ENCODE measurements at regions not wholly inside any gene's neighbourhood (a gene's known extent, or its start where the extent isn't known, plus 50 kb on each side); places are given as distances from the start of the nearest gene placed in this dataset.

DNA sequence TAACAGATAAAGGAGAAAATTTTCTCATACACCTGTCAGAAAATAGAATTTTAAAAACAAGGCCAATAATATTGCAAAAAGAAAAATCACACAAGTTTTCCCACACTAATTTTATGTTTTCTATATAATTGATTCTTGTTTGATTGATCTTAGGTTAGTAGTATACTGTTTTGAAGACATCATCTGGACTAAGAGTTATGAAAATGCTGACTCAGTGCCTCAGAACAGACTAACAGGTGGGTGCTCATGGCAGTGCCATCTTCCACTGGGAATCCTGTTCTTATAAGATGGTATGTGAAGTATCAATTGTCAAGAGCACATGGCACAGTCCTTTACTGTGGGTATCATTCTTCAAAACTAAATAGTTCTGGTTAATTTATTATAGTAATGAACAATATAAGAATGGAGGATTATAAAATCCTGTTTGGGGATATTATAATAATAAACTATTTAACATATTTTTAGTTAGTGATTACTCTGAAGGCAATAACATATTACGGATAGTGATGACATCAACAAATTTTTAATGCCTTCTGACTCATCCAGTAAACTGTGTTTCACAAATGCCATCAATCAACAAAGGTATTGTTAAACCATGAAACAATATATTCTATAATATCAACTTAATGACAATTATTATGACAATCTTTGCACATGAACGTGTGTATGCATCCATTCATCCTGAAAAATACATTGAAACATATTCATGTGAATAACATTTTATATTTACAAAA, 384.6 kb upstream of the KHDRBS2 start:
- no peak for DNase-seq (ENCODE audit: low read depth)

DNA sequence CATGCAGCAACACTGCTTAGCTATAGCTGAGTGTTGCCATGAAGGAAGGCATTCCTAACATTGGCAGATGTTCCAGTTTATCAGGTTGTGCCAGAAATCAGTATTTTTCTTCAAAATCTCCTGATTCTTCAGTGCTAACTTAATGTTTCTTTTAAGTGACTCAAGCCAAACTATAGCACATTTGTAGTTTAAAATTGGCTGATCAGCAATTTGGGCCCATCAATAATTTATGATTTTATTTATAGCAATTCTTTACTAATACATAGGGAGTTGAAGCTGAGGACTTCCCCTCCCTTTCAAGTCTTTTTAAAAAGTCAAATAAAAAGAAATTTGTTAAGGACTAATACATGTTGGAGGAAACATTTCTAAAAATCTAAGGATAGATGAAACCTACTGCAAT, 383.8 kb upstream of the KHDRBS2 start:
- no peak for DNase-seq (ENCODE audit: low read depth)

DNA sequence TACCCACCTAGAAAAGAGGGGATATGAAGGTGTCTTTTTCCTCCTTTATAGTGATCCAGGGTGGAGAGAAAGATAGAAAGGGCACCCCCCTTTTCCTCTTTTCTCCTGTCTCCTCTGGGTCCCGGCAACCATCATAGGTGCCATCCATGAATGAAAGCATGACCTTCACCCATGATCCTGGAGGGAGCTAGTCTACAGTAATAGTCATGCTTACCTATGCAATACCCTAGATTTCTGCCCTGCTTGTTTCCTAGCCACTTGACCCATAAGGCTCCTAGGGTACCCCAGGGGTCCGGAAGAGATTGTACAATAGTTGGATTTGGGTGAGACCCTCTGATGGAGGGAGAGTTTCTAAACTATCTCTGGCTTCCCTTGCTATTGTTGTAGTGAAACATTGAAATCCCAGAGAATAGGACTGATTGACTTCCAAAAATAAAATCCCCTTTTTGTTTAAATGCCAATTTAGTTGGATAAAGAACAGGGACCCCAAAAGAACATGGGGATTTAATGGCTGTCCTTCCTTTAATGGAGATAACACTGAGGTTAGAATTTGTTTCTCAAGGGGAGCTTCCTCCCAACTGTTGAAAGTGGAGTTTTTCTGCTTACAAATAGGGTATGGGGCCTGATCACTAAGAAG, 366.8 kb upstream of the KHDRBS2 start:
- DNase-seq (ENCODE audit: low read depth), result peak; percentile 4

DNA sequence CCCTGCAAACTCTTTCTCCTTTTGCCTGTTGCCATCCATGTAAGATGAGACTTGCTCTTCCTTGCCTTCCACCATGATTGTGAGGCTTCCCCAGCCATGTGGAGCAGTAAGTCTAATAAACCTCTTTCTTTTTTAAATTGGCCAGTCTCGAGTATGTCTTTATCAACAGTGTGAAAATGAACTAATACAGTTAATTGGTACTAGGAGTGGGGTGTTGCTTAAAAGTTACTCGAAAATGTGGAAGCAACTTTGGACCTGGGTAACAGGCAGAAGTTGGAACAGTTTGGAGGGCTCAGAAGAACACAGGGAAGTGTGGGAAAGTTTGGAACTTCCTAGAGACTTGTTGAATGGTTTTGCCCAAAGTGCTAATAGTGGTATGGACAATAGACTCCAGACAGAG, 359.2 kb upstream of the KHDRBS2 start:
- DNase-seq (ENCODE audit: low read depth), result no peak

DNA sequence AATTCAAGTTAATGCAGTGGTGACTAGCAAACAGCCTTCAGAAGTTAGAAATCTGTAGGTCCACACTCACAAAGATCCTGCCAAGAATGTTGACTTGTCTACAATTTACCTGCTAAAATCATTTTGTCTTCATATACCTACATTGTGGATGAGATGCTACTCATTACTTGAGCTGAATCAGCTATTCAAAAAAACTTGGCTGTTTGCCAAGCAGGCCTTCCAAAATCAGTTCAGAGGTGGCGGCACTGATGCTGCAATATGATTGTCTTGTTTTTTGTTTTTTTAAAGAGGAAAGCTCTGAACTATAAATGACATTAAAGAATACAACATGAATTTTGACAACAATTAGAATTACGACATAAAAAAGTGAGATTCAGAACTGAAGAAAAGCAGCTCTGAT, 354.7 kb upstream of the KHDRBS2 start:
- DNase-seq (ENCODE audit: low read depth), result no peak

DNA sequence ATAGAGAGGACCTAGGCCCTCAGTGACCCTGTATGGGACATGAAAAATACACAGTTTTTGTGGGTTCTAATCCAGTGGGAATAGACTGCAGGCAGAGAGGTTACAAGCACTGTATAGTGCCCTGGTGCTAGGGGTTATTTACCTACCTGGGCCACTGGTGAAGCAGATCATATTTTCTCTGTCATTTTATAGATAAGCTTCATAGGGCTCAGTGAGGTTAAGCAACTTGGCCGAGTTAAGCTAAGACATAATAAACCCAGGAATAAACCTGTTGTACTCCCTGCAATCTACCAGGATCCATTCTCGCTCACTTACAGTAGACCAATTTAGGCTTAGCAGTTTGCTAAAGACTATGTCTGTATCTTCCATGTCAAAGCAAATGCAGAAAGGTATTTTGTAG, 340.6 kb upstream of the KHDRBS2 start:
- DNase-seq (ENCODE audit: low read depth), result no peak

DNA sequence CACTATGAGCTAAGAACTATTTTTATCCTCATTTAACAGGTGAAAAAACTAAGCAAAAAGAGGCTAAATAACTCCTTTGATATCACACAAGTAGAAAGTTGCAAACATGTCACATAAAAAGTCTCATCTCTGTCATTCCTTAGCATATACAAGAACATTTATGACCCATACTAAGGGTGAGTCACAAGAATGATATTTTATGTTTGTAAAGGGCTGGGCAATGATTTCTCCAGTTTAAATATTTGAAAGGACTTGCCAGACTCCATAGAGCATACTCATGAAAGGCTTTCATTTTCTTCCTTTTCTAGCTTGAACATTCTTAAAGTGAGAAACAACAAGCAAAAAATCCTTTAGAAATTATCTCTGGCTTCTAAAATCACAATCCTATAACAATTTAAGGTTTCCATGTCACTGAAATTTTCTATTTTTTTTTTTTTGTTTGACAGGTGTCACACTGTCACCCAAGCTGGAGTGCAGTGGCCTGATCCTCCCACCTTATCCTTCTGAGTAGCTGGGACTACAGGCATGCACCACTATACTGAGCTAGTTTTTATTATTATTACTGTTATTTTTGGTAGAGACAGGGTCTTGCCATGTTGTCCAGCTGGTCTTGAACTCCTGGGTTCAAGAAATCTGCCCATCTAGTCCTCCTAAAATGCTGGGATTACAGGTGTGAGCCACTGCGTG, 338.0 kb upstream of the KHDRBS2 start:
- no peak for DNase-seq (ENCODE audit: low read depth)

DNA sequence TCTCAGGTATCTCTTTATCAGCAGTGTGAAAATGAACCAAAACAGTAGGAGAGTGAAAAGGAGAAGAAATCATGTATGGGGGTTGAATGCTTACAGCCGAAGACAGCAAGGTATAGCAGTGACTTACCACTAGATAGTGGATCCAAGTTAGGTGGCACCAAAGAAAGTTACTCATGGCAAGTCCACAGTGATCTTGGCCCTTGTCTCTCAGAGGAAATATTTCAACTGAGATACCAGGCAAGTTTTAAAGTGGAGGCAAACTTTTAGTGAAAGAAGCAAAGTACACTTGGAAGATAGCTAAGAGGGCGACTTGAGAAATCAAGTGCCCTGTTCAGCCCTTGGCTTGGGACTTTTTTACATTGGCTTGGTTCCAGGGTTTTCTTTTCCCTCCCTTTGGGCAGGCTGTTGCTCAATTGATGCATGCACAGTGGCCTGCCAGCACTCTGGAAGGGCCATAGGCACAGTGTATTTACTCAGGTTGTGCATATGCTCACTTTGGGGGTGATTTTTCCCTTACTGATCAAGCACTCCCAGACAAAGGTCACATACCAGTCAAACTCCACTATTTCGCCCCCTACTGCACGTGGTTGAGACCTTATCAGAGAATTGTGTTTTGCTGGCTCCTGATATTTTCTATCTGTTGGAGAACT, 329.5 kb upstream of the KHDRBS2 start:
- no peak for DNase-seq (ENCODE audit: low read depth)

DNA sequence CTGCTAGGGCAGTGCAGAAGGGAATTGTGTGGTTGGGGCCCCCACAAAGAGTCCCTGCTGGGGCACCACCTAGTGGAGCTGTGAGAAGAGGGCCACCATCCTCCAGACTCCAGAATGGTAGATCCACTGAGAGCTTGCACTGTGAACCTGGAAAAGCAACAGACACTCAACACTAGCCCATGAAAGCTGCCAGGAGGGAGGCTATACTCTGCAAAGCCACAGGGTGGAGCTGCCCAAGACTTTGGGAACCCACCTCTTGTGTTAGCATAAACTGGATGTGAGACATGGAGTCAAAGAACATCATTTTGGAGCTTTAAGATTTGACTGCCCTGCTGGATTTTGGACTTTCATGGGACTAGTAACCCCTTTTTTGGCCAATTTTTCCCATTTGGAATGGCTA, 328.4 kb upstream of the KHDRBS2 start:
- no peak for DNase-seq (ENCODE audit: low read depth)

DNA sequence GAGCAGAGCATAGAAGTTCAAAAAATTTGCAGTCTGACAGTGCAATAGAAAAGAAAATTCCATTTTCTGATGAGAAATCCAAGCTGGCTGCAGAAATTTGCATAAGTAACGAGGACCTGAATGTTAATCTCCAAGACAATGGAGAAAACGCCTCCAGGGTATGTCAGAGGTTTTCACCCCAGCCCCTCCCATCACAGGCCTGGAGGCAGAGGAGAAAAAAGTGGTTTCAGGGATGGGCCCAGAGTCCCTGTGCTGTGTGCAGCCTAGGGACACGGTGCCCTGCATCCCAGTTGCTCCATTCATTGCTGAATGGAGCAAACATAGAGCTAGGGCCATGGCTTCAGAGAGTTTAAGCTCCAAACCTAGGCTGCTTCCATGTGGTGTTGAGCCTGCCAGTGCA, 327.9 kb upstream of the KHDRBS2 start:
- DNase-seq (ENCODE audit: low read depth), result no peak

DNA sequence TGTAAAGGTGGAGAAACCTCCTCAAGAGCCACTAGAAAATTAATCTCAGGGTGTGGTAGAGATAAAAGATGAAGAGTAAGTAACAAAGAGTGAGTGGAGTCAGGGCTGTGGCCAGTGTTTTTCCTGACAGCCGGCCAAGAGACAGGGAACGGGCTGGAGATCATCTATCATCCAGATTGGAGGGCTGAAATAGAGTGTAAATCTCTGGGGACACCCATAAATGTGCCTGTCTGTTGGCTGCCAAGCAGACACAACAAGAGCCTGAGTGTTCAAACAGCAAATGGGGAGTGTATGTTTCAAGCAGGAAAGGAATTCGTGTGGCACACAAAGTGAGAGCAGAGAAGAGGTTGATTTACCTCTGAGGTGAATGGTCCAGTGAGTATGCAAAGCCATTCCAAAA, 326.4 kb upstream of the KHDRBS2 start:
- DNase-seq (ENCODE audit: low read depth), result no peak

DNA sequence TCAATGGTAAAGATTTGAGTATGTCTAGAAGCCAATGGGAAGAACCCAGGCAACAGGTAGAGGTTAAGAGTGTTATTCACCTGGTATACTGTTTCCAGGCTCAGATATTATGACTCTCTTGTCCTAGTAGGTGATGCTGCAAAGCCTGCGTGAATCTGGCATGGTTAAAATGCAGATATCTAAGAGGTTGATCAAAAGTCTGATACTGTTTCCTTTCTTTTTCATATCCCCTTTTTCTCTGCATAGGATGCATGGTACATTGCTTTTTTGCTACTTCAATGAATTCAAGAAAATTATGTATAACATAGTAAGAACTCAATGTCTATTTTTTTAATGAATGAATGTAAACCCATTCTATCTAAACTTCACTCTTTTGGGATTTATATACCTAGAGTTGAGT, 284.3 kb upstream of the KHDRBS2 start:
- DNase-seq (ENCODE audit: low read depth), result no peak

DNA sequence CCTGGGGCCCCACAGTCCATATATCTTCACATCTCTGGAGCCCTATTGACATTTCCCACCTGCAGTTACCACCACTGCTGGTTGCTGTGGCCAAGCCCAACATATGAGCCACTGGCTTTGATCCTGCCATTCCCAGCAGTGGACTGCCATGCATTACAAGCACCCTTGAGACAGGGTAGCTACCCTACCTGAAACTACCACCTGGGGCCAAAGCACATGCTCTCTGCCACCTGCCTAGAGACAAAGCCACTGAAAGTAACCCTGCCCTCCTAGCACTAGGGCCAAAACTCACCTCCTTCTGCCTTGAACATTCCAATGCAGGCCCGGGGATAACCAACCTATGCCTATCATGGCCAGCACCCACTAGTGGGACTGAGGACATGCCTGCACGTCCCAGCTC, 255.5 kb upstream of the KHDRBS2 start:
- DNase-seq (ENCODE audit: low read depth), result no peak

DNA sequence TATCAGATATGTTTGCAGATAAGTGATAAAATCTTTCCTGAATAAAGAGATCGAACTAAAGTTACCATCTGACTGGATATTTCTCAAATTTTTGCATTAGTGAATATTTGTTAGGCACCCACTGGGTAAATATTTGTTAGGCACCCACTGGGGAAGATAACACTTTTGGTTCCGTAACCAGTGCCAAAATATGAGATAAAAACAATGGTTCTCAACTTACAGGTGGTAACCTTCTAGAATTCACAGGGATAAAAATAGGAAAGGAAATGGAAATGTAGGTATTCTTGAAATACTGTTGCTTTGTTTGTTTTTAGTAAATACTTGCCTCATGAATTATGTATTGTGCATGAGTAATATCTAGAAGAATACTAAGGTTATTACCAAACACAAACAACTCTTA, 245.0 kb upstream of the KHDRBS2 start:
- no peak for DNase-seq (ENCODE audit: low read depth)

DNA sequence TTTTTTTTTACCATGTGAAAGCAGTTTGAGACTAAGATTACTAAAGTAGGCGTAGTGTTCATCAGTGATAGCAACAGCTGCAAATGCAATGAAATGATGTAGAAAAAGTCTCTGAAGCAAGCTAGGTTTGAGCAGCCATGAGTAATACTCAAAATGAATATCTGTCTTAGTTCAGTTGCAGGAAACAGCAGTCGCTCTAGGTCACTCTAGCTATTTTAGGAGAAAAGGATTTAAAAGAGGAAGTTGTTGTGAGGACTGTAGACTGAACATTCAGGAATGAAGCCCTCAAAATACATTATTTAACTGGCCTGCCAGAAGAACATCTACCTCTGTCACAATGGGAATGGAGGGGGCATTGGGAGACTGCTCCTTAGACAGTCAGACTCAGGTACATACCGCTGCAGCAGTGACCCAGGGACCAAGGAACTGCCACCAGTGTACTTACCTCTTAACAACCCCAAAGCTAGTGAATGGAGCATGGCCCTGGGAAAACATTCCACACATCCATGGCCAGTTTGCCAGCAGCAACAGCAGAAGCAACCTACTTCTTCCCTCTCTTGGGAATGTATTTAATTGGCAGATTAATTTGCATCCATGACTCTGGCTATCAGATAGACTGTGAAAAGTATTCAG, 243.0 kb upstream of the KHDRBS2 start:
- no peak for DNase-seq (ENCODE audit: low read depth)

DNA sequence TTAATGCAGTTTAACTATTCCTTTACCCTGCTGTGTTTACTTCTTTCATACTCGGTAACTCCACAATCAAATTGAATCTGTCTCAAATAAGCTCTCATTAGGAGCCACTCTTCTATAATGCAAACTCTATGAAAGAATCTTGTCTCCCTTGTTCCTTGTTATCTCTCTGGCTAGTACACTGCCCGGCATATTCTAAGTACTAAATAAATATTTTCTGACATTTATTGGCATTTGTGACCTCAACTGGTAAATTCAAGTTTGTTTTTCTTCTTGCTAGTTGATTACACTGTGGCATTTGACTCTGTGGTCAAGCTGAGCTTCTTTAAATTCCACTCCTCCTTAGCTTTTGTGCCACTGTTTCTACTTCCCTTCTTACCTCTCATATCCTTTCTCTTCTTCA, 237.6 kb upstream of the KHDRBS2 start:
- DNase-seq (ENCODE audit: low read depth), result no peak

DNA sequence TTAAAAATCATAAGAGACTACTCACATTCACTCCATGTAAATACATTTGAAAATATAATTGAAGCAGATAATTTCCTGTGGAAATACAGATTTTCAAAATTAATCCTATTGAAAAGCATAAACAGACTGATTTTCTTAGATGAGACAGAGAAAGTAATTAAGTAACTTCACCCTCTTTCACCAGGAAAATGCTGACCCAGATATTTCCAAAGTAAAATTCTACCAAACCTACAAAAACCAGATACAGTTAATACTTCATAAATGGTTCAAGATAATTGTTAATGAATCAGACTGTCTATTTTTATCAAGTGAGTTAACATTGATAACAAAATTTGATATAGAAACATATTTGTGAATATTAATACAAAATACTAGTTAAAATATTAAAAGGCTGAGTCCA, 233.5 kb upstream of the KHDRBS2 start:
- no peak for DNase-seq (ENCODE audit: low read depth)

DNA sequence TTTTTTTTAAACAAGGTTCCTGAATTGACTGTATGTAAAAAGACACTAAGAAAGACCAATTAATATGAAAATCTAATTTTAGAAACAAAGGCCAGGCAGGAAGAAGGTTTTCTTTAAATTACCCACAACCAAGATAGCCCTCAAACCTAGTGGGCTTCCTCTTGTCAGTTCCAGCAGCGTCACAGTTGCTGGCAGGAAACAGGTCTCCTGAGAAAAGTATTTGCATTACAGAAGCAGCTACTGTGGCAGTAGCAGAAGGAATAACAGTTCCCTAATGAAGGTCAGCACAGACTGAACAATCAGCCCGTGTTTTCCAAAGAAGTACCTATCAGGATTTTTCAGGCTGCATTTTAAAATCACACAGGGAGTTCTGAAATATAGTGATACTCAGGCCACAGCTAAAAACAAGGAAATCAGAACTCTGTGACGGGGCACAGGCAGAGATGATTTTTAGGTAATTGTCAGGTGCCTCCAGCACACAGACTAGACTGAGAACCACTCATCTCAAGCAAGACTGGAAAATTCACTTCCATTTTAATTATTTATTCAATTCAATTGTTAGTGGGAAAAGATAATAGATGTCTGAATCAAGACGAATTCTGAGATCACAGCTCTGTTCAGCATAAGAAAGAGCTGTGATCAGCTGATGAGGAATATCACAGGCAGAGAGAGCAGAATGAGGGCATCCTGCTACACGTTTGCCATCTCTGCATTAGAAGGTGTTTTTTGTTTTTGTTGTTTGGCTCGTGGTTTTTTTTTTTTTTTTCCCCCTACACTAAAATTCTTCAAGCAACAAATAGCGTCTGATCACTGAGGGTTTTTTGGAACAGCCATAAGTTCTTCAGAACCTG, 230.5 kb upstream of the KHDRBS2 start:
- DNase-seq (ENCODE audit: low read depth), result no peak

DNA sequence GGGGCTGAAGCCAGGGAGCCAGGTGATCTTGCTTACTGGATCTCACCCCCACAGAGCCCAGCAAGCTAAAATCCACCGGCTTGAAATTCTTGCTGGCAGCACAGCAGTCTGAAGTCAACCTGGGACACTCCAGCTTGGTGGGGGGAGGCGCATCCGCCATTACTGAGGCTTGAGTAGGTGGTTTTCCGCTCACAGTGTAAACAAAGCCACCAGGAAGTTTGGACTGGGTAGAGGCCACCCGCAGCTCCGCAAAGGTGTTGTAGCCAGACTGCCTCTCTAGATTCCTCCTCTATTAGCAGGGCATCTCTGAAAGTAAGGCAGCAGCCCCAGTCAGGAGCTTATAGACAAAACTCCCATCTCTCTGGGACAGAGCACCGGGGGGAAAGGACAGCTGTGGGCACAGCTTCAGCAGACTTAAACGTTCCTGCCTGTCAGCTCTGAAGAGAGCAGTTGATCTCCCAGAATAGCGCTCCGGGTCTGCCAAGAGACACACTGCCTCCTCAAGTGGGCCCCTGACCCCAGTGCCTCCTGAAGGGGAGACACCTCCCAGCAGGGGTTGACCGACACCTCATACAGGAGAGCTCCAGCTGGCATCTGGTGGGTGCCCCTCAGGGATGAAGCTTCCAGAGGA, 206.3 kb upstream of the KHDRBS2 start:
- DNase-seq (ENCODE audit: low read depth), result no peak

DNA sequence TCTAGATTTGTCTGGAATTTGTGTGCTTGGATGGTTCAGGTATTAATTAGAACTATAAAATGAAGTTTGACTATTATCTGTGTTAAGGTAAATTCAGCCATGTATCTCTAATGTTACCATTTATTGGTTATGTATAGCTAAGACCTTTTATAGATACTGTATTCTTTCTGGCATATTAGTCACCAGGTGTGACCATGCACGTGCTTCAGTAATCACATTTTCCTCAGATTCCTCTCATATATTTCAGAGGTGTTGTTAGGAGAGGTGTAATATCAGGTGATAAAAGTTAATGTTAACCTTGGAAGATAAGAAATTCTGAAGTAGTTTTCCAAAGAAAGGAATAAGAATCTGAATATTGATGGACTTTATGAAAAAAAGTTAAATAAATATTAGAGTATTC, 194.5 kb upstream of the KHDRBS2 start:
- no peak for DNase-seq (ENCODE audit: low read depth)

DNA sequence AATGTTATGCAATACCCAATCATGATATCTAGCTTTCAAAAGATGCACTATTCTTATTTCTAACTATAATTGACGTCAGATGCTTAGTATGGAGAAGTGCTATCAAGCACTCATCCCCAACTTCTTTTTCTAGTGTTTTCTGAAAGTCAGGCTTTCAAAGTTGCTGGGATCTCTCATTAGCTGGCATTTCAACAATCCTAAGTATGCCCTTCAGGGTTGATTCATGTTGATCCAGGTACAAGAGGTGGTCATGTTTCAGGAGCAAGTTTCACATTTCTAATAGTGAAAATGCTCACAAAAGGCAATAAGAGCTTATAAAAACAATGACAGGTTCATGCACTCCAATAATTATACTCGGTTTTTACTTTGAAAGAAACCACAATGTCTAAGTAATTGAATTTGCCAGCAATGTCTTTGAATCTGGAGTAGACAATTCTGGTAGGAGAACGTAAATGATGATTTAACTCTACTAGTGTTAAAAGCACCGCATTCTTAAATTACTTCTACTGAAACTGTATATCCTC, 193.7 kb upstream of the KHDRBS2 start:
- no peak for DNase-seq (ENCODE audit: low read depth)
